A673 (cell line): ENCODE measurements at regions not wholly inside any gene's neighbourhood (a gene's known extent, or its start where the extent isn't known, plus 50 kb on each side); places are given as distances from the start of the nearest gene placed in this dataset.

ENCODE experiments used
- CTCF ChIP-seq: fragments of 300-800, 200-600 bp; sonication (generic); conservative IDR thresholded peaks from 2 replicates; pipeline ENCODE4 v1.5.1; 2017; ENCODE audit warnings: low read depth, mild to moderate bottlenecking, antibody characterized with exemption, low read length, moderate library complexity, mixed read lengths
- EZH2 ChIP-seq: fragments of 200-600 bp; sonication (generic); IDR thresholded peaks from 2 replicates; pipeline ENCODE4 v1.6.1; 2017; ENCODE audit warnings: borderline replicate concordance, low read depth, mild to moderate bottlenecking, mixed read lengths, antibody characterized with exemption, low read length; ENCODE audit not compliant: poor library complexity, severe bottlenecking

GRCh38 chr9:115216873-115217272 lies 98.9 kb upstream of the TNC start:
- no peak for TF ChIP-seq CTCF
- TF ChIP-seq EZH2, result no peak
